ENCODE measurements at regions not wholly inside any gene's neighbourhood (a gene's known extent, or its start where the extent isn't known, plus 50 kb on each side); places are given as distances from the start of the nearest gene placed in this dataset.
"Not testable (repeated sequence)": the region's sequence is repeated elsewhere in the genome, so short reads cannot be mapped to it uniquely, and the experiment has no call there.

DNA sequence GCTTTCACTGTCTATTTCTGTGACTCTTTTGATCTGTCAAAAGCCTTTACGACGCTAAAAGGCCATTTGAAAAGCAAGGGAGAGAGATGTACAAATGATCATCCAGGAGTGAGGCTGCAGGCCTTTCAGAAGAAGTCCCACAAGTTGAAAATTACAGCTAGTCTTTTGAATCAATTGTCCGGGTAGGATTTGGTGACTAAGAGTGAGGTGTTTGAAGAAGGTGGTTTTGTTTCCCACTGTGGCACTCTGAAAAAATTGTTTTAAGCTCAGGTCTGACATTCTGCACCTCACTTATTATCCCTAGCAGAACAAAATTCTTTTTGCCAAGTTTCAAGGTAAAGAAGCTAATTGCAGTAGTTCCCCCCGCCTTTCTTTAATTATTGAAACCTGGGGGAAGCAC lies 50.8 kb upstream of the TMEM108 start:
- TF ChIP-seq, protein P1, sequence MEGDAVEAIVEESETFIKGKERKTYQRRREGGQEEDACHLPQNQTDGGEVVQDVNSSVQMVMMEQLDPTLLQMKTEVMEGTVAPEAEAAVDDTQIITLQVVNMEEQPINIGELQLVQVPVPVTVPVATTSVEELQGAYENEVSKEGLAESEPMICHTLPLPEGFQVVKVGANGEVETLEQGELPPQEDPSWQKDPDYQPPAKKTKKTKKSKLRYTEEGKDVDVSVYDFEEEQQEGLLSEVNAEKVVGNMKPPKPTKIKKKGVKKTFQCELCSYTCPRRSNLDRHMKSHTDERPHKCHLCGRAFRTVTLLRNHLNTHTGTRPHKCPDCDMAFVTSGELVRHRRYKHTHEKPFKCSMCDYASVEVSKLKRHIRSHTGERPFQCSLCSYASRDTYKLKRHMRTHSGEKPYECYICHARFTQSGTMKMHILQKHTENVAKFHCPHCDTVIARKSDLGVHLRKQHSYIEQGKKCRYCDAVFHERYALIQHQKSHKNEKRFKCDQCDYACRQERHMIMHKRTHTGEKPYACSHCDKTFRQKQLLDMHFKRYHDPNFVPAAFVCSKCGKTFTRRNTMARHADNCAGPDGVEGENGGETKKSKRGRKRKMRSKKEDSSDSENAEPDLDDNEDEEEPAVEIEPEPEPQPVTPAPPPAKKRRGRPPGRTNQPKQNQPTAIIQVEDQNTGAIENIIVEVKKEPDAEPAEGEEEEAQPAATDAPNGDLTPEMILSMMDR (IDR thresholded peaks at IDR 0.05; ENCODE audit: low read depth, low read length, missing control alignments): no peak
- in situ Hi-C loops (cut with HindIII; ENCODE audit: low sequenced_read_pairs): no loop called here
- H3K4me3 ChIP-seq (ENCODE audit: low read depth, low read length): no peak overlapping the region
- no peak for DNase-seq (ENCODE audit: low read depth)

DNA sequence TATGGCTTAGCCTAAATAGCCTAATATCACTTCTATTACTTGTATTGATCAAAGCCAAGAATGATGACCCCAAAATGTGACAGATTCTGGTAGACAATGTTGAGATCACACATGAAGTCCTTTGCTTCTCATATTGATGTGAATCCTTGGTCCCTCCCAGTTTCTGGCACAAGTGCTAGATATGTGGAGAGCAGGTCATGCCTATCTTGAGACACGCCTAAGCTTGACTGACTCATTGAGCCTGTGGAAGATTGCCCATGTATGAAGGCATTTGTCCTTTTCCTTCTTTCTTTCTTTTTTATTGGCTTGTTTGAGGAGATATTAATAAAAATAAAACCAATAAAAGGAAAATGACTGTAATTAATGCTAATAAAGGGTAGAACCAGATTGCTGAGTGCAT lies 54.0 kb upstream of the TMEM108 start:
- TF ChIP-seq, protein P1 (IDR thresholded peaks at IDR 0.05; ENCODE audit: low read depth, low read length, missing control alignments): no peak
- no peak for DNase-seq (ENCODE audit: low read depth)
- H3K4me3 ChIP-seq (ENCODE audit: low read depth, low read length): no peak overlapping the region
- in situ Hi-C loops (cut with HindIII; ENCODE audit: low sequenced_read_pairs): no loop called here

DNA sequence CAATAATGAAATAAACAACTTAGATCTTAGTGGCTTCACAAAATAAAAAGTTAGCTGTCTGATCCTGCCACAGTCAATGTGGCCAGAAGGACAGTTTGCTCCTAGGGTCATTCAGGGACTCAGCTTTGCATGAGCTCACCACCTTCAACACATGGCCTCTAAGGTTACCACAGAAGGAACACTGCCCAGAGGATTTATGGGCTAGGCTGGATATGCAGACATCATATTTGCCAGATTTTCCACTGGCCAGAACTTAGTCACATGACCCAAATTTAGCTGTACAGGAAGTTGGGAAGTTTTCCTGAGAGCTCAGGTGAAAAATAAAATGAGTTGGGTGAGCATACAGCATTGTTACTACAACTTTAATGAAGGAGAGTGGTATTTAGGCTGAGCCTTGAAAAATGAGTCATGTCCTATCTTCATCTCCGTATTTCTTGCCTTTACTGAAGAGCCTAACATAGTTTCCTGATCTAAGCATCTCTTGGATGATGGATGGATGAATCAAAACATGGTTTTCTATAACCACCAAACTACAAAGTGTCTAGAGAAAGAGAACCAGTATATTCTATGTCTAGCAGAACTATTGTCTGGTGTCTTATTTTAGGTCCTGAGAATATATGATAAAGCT lies 54.9 kb upstream of the TMEM108 start:
- no peak for DNase-seq (ENCODE audit: low read depth)
- TF ChIP-seq, protein P1 (IDR thresholded peaks at IDR 0.05; ENCODE audit: low read depth, low read length, missing control alignments): no peak
- in situ Hi-C loops (cut with HindIII; ENCODE audit: low sequenced_read_pairs): no loop called here

DNA sequence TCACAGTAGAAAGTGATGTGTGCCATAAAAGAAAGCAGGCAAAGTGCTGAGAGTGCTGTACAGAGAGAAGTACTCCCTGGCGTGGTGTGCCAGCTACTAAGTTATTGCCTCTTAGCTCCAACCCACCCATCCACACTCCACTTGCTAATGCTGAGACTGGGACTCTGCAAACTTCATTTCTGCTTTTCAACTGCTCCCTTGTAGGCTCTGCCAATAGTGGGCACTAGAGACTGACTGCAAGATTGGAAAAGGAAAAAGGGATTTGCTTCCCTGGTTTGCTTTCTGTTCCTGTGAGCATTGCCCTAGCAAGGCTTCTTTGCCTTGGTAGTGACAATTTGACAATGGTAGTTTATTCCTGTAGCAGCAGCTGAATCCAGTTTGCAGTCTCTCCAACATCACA lies 56.5 kb upstream of the TMEM108 start:
- no peak overlapping the region for H3K4me3 ChIP-seq (ENCODE audit: low read depth, low read length)
- no peak for DNase-seq (ENCODE audit: low read depth)
- in situ Hi-C loops (cut with HindIII; ENCODE audit: low sequenced_read_pairs): no loop called here
- TF ChIP-seq, protein P1 (IDR thresholded peaks at IDR 0.05; ENCODE audit: low read depth, low read length, missing control alignments): no peak

More for the DNA sequence above, 54.9 kb upstream of the TMEM108 start:
- H3K4me3 ChIP-seq (ENCODE audit: low read depth, low read length): no peak overlapping the region

DNA sequence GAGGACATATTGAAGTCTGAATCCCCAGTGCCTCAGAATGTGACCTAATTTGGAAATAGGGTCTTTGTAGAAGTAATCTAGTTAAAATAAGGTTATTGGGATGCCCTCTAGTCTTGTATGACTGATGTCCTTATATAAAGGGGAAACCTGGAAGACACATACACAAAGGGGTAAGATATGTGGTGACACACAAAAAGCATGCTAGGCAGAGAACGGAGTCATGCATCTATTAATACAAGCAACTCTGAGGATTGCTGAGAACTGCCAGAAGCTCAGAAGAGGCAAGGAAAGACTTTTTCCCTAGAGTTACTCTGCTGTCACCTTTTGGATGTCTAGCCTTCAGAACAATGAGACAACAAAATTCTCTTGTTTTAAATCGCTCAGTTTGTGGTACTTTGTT lies 58.1 kb upstream of the TMEM108 start:
- TF ChIP-seq, protein P1 (IDR thresholded peaks at IDR 0.05; ENCODE audit: low read depth, low read length, missing control alignments): no peak
- no peak overlapping the region for H3K4me3 ChIP-seq (ENCODE audit: low read depth, low read length)
- in situ Hi-C loops (cut with HindIII; ENCODE audit: low sequenced_read_pairs): no loop called here
- DNase-seq (ENCODE audit: low read depth): no peak

DNA sequence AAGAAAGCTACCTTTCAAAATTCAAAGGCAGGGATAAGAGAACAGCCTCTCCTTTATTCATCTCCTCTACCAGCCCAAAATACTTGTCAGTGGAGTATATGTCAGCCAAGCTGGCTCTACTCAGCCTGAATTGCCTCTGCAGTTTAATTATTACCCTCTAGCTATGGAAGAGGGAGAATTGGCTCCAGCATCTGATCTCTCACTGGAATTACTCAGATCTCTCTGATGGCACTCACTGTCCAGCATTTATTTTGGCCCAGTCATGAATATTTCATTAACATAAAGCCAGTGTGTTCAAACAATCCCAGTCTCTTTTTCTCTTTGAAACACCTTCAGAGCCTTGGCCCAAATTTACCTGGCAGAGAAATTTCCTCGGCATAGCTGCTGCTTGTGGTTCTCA lies 58.6 kb upstream of the TMEM108 start:
- in situ Hi-C loops (cut with HindIII; ENCODE audit: low sequenced_read_pairs): no loop called here
- DNase-seq (ENCODE audit: low read depth): no peak
- TF ChIP-seq, protein P1 (IDR thresholded peaks at IDR 0.05; ENCODE audit: low read depth, low read length, missing control alignments): no peak
- no peak overlapping the region for H3K4me3 ChIP-seq (ENCODE audit: low read depth, low read length)

DNA sequence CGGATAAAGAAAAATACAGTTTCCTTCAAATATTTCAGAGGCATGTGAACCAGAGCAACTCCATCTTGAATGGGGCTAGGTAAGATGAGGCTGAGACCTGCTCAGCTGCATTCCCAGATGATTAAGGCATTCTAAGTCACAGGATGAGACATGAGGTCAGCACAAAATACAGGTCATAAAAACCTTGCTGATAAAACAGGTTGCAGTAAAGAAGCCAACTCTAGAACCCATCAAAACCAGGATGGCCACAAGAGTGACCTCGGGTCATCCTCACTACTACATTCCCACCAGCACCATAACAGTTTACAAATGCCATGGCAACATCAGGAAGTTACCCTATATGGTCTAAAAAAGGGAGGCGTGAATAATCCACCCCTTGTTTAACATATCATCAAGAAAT lies 59.2 kb upstream of the TMEM108 start:
- DNase-seq (ENCODE audit: low read depth); H3K4me3 ChIP-seq (ENCODE audit: low read depth, low read length); in situ Hi-C loops (cut with HindIII; ENCODE audit: low sequenced_read_pairs): not testable (repeated sequence)

All from astrocyte of the cerebellum (primary cell).